RWPE2 (cell line): ENCODE measurements at regions not wholly inside any gene's neighbourhood (a gene's known extent, or its start where the extent isn't known, plus 50 kb on each side); places are given as distances from the start of the nearest gene placed in this dataset.

Experiments used
- ATAC-seq: fragments of 200-7000 bp; cut with Tn5 transposase; 3 replicates; pipeline ENCODE4 v1.9.1; 2021; ENCODE audit warnings: low read depth
- DNase-seq: peaks from one replicate; pipeline ENCODE4 v3.0.0-alpha.2; 2020; ENCODE audit warnings: low spot score
- H3K27ac ChIP-seq: fragments of 450-650 bp; 2 replicates; pipeline ENCODE4 v1.5.1; 2017; ENCODE audit warnings: mild to moderate bottlenecking; ENCODE audit not compliant: poor library complexity, severe bottlenecking
- H3K27me3 ChIP-seq: fragments of 250-450 bp; sonication (Bioruptor Pico); 2 replicates; pipeline ENCODE4 v1.5.1; 2021; ENCODE audit warnings: mild to moderate bottlenecking, moderate library complexity; ENCODE audit not compliant: insufficient read depth, poor library complexity, severe bottlenecking
- H3K36me3 ChIP-seq: fragments of 250-450 bp; sonication (Bioruptor Pico); 2 replicates; pipeline ENCODE4 v1.5.1; 2020; ENCODE audit warnings: low read depth, mild to moderate bottlenecking, moderate library complexity
- H3K4me1 ChIP-seq: fragments of 250-450 bp; sonication (Bioruptor Pico); 2 replicates; pipeline ENCODE4 v1.5.1; 2021; ENCODE audit warnings: mild to moderate bottlenecking, moderate library complexity; ENCODE audit not compliant: insufficient read depth, poor library complexity, severe bottlenecking
- H3K4me3 ChIP-seq: fragments of 250-450 bp; sonication (Bioruptor Pico); 2 replicates; pipeline ENCODE4 v1.5.1; 2021; ENCODE audit warnings: mild to moderate bottlenecking, moderate library complexity; ENCODE audit not compliant: severe bottlenecking
- H3K9me3 ChIP-seq: fragments of 250-450 bp; sonication (Bioruptor Pico); 2 replicates; pipeline ENCODE4 v1.5.1; 2021; ENCODE audit warnings: mild to moderate bottlenecking, moderate library complexity; ENCODE audit not compliant: severe bottlenecking
- TF ChIP-seq, protein P1 (sequence below): fragments of 450-650 bp; IDR thresholded peaks from one replicate; pipeline ENCODE4 v1.5.1; 2017; ENCODE audit warnings: mild to moderate bottlenecking, moderate library complexity; ENCODE audit not compliant: poor library complexity, severe bottlenecking

DNA sequence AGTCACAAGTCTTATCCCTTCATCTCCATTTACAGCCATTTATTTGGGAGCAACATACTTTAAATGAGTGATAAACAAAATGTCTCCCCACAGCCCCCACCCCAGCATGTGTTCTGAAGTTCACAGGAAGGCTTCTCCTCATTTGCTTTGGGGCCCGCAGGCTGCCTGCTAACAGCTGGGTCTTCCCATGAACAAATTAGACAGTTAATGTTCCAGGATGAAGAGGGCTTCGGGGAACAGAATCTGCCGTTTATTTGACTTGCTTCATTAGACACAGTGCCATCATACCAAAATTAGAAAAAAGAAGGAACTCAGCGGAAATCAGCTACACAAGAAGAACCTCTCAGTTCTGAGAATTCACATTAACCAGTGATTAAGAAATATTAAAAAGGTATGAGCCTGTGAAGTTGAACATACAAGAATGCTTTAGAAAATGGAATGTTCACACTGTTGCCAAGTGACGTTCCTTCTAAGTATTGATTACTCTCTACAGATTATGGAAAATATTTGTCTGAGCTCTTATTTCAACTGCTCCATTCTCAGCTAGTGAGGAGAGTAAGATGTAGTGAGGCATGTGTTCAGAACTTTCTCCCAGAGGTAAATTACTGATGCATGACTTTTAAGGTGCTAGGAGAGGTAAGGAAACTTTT lies 107.5 kb upstream of the THBS1 start:
- no peaks in the 10 kb centered on the region for H3K36me3 ChIP-seq
- no peaks in the 10 kb centered on the region for H3K9me3 ChIP-seq
- no peaks in the 10 kb centered on the region for H3K4me1 ChIP-seq
- no peak overlapping the region for H3K27ac ChIP-seq
- no peaks in the 10 kb centered on the region for H3K27me3 ChIP-seq
- no peak overlapping the region for H3K4me3 ChIP-seq
- ATAC-seq = no peak
- TF ChIP-seq, protein P1, sequence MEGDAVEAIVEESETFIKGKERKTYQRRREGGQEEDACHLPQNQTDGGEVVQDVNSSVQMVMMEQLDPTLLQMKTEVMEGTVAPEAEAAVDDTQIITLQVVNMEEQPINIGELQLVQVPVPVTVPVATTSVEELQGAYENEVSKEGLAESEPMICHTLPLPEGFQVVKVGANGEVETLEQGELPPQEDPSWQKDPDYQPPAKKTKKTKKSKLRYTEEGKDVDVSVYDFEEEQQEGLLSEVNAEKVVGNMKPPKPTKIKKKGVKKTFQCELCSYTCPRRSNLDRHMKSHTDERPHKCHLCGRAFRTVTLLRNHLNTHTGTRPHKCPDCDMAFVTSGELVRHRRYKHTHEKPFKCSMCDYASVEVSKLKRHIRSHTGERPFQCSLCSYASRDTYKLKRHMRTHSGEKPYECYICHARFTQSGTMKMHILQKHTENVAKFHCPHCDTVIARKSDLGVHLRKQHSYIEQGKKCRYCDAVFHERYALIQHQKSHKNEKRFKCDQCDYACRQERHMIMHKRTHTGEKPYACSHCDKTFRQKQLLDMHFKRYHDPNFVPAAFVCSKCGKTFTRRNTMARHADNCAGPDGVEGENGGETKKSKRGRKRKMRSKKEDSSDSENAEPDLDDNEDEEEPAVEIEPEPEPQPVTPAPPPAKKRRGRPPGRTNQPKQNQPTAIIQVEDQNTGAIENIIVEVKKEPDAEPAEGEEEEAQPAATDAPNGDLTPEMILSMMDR = no peak
- no peak for DNase-seq

DNA sequence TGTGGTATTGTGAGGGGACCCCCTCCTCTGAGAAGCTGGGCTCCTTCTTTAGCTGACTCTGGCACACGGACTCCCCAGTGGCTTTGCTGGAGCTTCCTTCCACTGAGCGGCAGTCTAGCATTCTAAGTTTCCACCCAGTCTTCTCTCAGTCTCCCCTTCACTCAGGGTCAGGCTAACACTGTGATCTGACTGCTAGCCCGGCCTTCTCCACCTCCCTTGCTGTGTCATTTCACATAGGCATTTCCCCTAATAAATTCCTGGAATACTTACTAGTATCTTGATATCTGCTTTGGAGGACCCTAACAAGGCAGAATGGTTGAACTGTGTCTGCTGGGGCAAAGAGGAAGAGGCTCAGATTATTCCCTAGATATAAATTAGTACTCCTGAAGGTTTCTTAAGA lies 106.2 kb upstream of the THBS1 start:
- Histone ChIP-seq H3K4me1 (no peaks in the 10 kb centered on the region), H3K4me3 (no peak overlapping the region), H3K36me3 (no peaks in the 10 kb centered on the region), H3K27ac (no peak overlapping the region), H3K9me3 (no peaks in the 10 kb centered on the region), H3K27me3 (no peaks in the 10 kb centered on the region)
- no peak for ATAC-seq
- DNase-seq = no peak
- TF ChIP-seq, protein P1 = no peak

- H3K4me3 ChIP-seq = no peak overlapping the region
- no peaks in the 10 kb centered on the region for H3K4me1 ChIP-seq
- no peaks in the 10 kb centered on the region for H3K27me3 ChIP-seq
- H3K9me3 ChIP-seq = no peaks in the 10 kb centered on the region
- no peak for DNase-seq
- H3K36me3 ChIP-seq = no peaks in the 10 kb centered on the region
- no peak overlapping the region for H3K27ac ChIP-seq
- no peak for ATAC-seq
- TF ChIP-seq, protein P1 = no peak
Observed at GRCh38 chr15:39478996-39479395, 101.9 kb upstream of the THBS1 start.

- no peaks in the 10 kb centered on the region for H3K27me3 ChIP-seq
- H3K27ac ChIP-seq = no peak overlapping the region
- no peaks in the 10 kb centered on the region for H3K4me1 ChIP-seq
- TF ChIP-seq, protein P1 = no peak
- H3K36me3 ChIP-seq = no peaks in the 10 kb centered on the region
- H3K9me3 ChIP-seq = no peaks in the 10 kb centered on the region
- H3K4me3 ChIP-seq = no peak overlapping the region
- ATAC-seq (peak; percentile 38; the same call in 1 of the 3 replicates), DNase-seq (no peak)
Observed at GRCh38 chr15:39479911-39480310, 101.0 kb upstream of the THBS1 start.

DNA sequence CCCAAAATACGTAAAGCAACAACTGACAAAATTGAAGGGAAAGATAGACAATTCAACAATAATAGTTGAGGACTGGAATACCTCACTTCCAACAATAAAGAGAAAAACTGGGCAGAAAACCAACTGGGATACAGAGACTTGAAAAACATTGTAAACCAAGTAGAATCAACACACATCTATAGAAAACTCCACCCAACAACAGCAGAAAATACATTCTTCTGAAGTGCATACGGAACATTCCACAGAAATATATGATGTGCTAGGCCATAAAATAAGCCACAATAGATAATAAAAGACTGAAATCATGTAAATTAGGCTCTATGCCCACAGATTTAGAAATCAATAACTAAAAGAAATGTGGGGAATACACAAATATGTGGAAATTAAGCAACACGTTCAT lies 98.4 kb upstream of the THBS1 start:
- Histone ChIP-seq H3K27ac (no peak overlapping the region), H3K36me3 (no peaks in the 10 kb centered on the region), H3K9me3 (no peaks in the 10 kb centered on the region), H3K27me3 (no peaks in the 10 kb centered on the region), H3K4me3 (no peak overlapping the region), H3K4me1 (no peaks in the 10 kb centered on the region)
- no peak for ATAC-seq
- TF ChIP-seq, protein P1 = no peak
- no peak for DNase-seq
